ENCODE measurements at regions not wholly inside any gene's neighbourhood (a gene's known extent, or its start where the extent isn't known, plus 50 kb on each side); places are given as distances from the start of the nearest gene placed in this dataset.

- Histone ChIP-seq H3K9me3 (replicated peaks; ENCODE audit: insufficient read depth, low read length) (no peaks in the 10 kb centered on the region), H3K4me2 (ENCODE audit: low read depth, low read length) (no peak overlapping the region), H3K79me2 (ENCODE audit: low read length) (no peaks in the 10 kb centered on the region), H3K9me2 (replicated peaks; ENCODE audit: insufficient read depth, low read length) (no peaks in the 10 kb centered on the region), H3K4me3 (ENCODE audit: low read length) (no peak overlapping the region), H3K4me1 (ENCODE audit: low read length) (no peaks in the 10 kb centered on the region), H2AFZ (ENCODE audit: low read length) (no peak overlapping the region), H3F3A (ENCODE audit: insufficient read depth, low read length) (no peaks in the 10 kb centered on the region), H3K9ac (ENCODE audit: low read length) (no peak overlapping the region), H3K27me3 (replicated peaks; ENCODE audit: insufficient read depth, low read length) (no peaks in the 10 kb centered on the region), H3K27ac (ENCODE audit: low read length) (no peak overlapping the region), H4K20me1 (ENCODE audit: insufficient read depth, low read length) (no peaks in the 10 kb centered on the region), H3K36me3 (replicated peaks; ENCODE audit: insufficient read depth, low read length) (no peaks in the 10 kb centered on the region)
- TF ChIP-seq EZH2 (optimal IDR thresholded peaks at IDR 0.05; ENCODE audit: low read depth, low read length): no peak
- no peak for TF ChIP-seq EZH2phosphoT487 (IDR thresholded peaks at IDR 0.05; ENCODE audit: low read length)
- TF ChIP-seq CTCF (IDR thresholded peaks at IDR 0.05; ENCODE audit: low read length): no peak
- DNase-seq: no peak
Measured at GRCh38 chr6:3551716-3552511, 95.1 kb upstream of the SLC22A23 start.

- no peak for DNase-seq
- no peak overlapping the region for H3K4me2 ChIP-seq (ENCODE audit: low read depth, low read length)
- H3K9me2 ChIP-seq (replicated peaks; ENCODE audit: insufficient read depth, low read length): no peaks in the 10 kb centered on the region
Measured at GRCh38 chr6:3549314-3549940, 92.6 kb upstream of the SLC22A23 start.

GRCh38 chr6:3546121-3546520 is 89.3 kb upstream of the SLC22A23 start:
- H3K9me3 ChIP-seq (replicated peaks; ENCODE audit: insufficient read depth, low read length): no peaks in the 10 kb centered on the region
- H3K9ac ChIP-seq (ENCODE audit: low read length): no peak overlapping the region
- H3K27me3 ChIP-seq (replicated peaks; ENCODE audit: insufficient read depth, low read length): no peaks in the 10 kb centered on the region
- H3K4me1 ChIP-seq (ENCODE audit: low read length): no peaks in the 10 kb centered on the region
- no peak overlapping the region for H3K27ac ChIP-seq (ENCODE audit: low read length)
- no peak overlapping the region for H3K4me3 ChIP-seq (ENCODE audit: low read length)
- H2AFZ ChIP-seq (ENCODE audit: low read length): no peak overlapping the region
- no peak overlapping the region for H3K4me2 ChIP-seq (ENCODE audit: low read depth, low read length)
- no peaks in the 10 kb centered on the region for H3K9me2 ChIP-seq (replicated peaks; ENCODE audit: insufficient read depth, low read length)
- no peaks in the 10 kb centered on the region for H3F3A ChIP-seq (ENCODE audit: insufficient read depth, low read length)
- no peak for DNase-seq
- no peaks in the 10 kb centered on the region for H3K79me2 ChIP-seq (ENCODE audit: low read length)
- TF ChIP-seq EZH2phosphoT487 (IDR thresholded peaks at IDR 0.05; ENCODE audit: low read length): no peak
- TF ChIP-seq EZH2 (optimal IDR thresholded peaks at IDR 0.05; ENCODE audit: low read depth, low read length): no peak
- no peak for TF ChIP-seq CTCF (IDR thresholded peaks at IDR 0.05; ENCODE audit: low read length)
- H3K36me3 ChIP-seq (replicated peaks; ENCODE audit: insufficient read depth, low read length): no peaks in the 10 kb centered on the region
- no peaks in the 10 kb centered on the region for H4K20me1 ChIP-seq (ENCODE audit: insufficient read depth, low read length)

More at GRCh38 chr6:3549314-3549940, 92.6 kb upstream of the SLC22A23 start:
- H3K36me3 ChIP-seq (replicated peaks; ENCODE audit: insufficient read depth, low read length): no peaks in the 10 kb centered on the region
- no peaks in the 10 kb centered on the region for H4K20me1 ChIP-seq (ENCODE audit: insufficient read depth, low read length)
- H3K27me3 ChIP-seq (replicated peaks; ENCODE audit: insufficient read depth, low read length): no peaks in the 10 kb centered on the region
- H3K9me3 ChIP-seq (replicated peaks; ENCODE audit: insufficient read depth, low read length): no peaks in the 10 kb centered on the region
- H3F3A ChIP-seq (ENCODE audit: insufficient read depth, low read length): no peaks in the 10 kb centered on the region
- no peaks in the 10 kb centered on the region for H3K79me2 ChIP-seq (ENCODE audit: low read length)
- H3K27ac ChIP-seq (ENCODE audit: low read length): no peak overlapping the region
- no peak overlapping the region for H3K4me3 ChIP-seq (ENCODE audit: low read length)
- TF ChIP-seq EZH2phosphoT487 (IDR thresholded peaks at IDR 0.05; ENCODE audit: low read length) (no peak), EZH2 (optimal IDR thresholded peaks at IDR 0.05; ENCODE audit: low read depth, low read length) (no peak), CTCF (IDR thresholded peaks at IDR 0.05; ENCODE audit: low read length) (no peak)
- H2AFZ ChIP-seq (ENCODE audit: low read length): no peak overlapping the region
- H3K9ac ChIP-seq (ENCODE audit: low read length): no peak overlapping the region
- no peaks in the 10 kb centered on the region for H3K4me1 ChIP-seq (ENCODE audit: low read length)
